GM12801 (cell line): ENCODE measurements at regions not wholly inside any gene's neighbourhood (a gene's known extent, or its start where the extent isn't known, plus 50 kb on each side); places are given as distances from the start of the nearest gene placed in this dataset.

Source experiments
- CTCF ChIP-seq: IDR thresholded peaks from one replicate; pipeline ENCODE4 v1.5.1; 2011; ENCODE audit warnings: control low read depth; ENCODE audit not compliant: insufficient read length; ENCODE audit errors: extremely low read depth

GRCh38 chr1:213399695-213400094 lies 348.7 kb downstream of the RPS6KC1 start:
- no peak for TF ChIP-seq CTCF

GRCh38 chr1:213409208-213409631 lies 358.2 kb downstream of the RPS6KC1 start:
- TF ChIP-seq CTCF = no peak

- no peak for TF ChIP-seq CTCF
These were observed 358.9 kb downstream of the RPS6KC1 start for GRCh38 chr1:213409971-213410370.

GRCh38 chr1:213414346-213414745 lies 363.3 kb downstream of the RPS6KC1 start:
- no peak for TF ChIP-seq CTCF

- TF ChIP-seq CTCF = no peak
These were observed 363.9 kb downstream of the RPS6KC1 start for GRCh38 chr1:213414911-213415310.

- no peak for TF ChIP-seq CTCF
These were observed 364.8 kb downstream of the RPS6KC1 start for GRCh38 chr1:213415691-213416380.

GRCh38 chr1:213416461-213417224 lies 365.6 kb downstream of the RPS6KC1 start:
- TF ChIP-seq CTCF = no peak
